ENCODE measurements at regions not wholly inside any gene's neighbourhood (a gene's known extent, or its start where the extent isn't known, plus 50 kb on each side); places are given as distances from the start of the nearest gene placed in this dataset.

DNA sequence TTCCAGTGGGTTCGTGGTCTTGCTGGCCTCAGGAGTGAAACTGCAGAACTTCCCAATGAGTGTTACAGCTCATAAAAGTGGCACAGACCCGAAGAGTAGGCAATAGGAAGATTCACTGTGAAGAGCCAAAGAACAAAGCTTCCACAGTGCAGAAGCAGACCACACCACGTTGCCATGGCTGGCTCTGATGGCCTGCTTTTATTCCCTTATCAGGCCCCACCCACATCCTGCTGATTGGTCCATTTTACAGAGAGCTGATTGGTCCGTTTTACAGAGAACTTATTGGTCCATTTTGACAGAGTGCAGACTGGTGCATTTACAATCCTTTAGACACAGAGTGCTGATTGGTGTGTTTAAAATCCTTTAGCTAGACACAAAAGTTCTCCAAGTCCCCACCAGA, 131.4 kb upstream of the CHRM3 start:
- FAIRE-seq (no peak), DNase-seq (ENCODE audit: low read depth) (no peak)
- H3K36me3 ChIP-seq (ENCODE audit: control insufficient read depth, insufficient read depth, low read length) = no peaks in the 10 kb centered on the region
- H3K4me3 ChIP-seq (ENCODE audit: low read depth, low read length) = no peak overlapping the region
- no peaks in the 10 kb centered on the region for H3K27me3 ChIP-seq (ENCODE audit: control insufficient read depth, insufficient read depth, low read length)
- TF ChIP-seq CTCF (IDR thresholded peaks at IDR 0.05; ENCODE audit: insufficient read depth, low read length, severe bottlenecking) = no peak

DNA sequence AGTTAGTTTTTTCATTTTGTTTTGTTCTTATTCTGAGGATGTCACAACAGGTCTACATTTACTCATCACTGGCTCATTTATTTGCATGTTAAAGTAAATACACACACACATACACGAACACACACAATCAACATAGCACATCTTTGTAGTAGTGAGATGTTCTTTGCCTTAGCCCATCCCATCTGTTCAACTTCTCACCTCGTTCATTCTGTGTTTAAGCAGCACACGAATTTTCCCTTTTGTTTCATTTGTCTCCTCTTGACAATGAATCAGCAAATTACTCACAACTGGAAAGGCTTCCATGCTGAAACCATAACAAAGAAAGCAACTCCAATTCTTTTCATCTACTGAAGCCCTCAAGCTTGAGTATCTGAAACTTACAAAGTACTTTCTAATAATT, 133.3 kb upstream of the CHRM3 start:
- H3K27me3 ChIP-seq (ENCODE audit: control insufficient read depth, insufficient read depth, low read length) = no peaks in the 10 kb centered on the region
- FAIRE-seq (no peak), DNase-seq (ENCODE audit: low read depth) (peak; percentile 95)
- H3K4me3 ChIP-seq (ENCODE audit: low read depth, low read length) = no peak overlapping the region
- no peaks in the 10 kb centered on the region for H3K36me3 ChIP-seq (ENCODE audit: control insufficient read depth, insufficient read depth, low read length)
- TF ChIP-seq CTCF (IDR thresholded peaks at IDR 0.05; ENCODE audit: insufficient read depth, low read length, severe bottlenecking) = no peak

- no peak for TF ChIP-seq CTCF (IDR thresholded peaks at IDR 0.05; ENCODE audit: insufficient read depth, low read length, severe bottlenecking)
- no peaks in the 10 kb centered on the region for H3K36me3 ChIP-seq (ENCODE audit: control insufficient read depth, insufficient read depth, low read length)
- peak; percentile 97 for DNase-seq (ENCODE audit: low read depth)
- peak; percentile 64 for FAIRE-seq
- H3K27me3 ChIP-seq (ENCODE audit: control insufficient read depth, insufficient read depth, low read length) = no peaks in the 10 kb centered on the region
- H3K4me3 ChIP-seq (ENCODE audit: low read depth, low read length) = no peak overlapping the region
Measured at GRCh38 chr1:239250353-239251035, 135.9 kb upstream of the CHRM3 start.

DNA sequence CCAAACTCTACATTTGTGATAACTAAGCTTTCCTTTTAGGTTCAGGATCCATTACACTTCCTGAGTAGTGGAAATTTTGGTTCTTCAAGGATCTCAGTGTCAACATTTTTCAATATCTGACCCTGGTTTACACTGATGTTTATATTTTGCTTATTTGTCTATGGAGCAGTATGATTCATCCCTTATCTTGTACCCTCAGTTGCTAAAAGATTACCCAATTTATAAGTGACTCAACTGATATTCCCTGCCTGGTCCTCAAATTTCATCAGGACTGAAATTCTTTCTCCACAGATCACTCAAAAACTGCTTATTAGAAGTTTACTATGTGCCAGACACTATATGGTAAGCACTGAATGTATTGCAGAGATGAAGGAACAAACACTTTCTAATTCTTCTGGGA, 139.1 kb upstream of the CHRM3 start:
- TF ChIP-seq CTCF (IDR thresholded peaks at IDR 0.05; ENCODE audit: insufficient read depth, low read length, severe bottlenecking) = no peak
- no peak for FAIRE-seq
- H3K27me3 ChIP-seq (ENCODE audit: control insufficient read depth, insufficient read depth, low read length) = no peaks in the 10 kb centered on the region
- no peak overlapping the region for H3K4me3 ChIP-seq (ENCODE audit: low read depth, low read length)
- H3K36me3 ChIP-seq (ENCODE audit: control insufficient read depth, insufficient read depth, low read length) = no peaks in the 10 kb centered on the region
- DNase-seq (ENCODE audit: low read depth) = peak; percentile 91

GRCh38 chr1:239244084-239244483, 142.3 kb upstream of the CHRM3 start:
- FAIRE-seq (no peak), DNase-seq (ENCODE audit: low read depth) (no peak)
- no peak overlapping the region for H3K4me3 ChIP-seq (ENCODE audit: low read depth, low read length)
- no peak for TF ChIP-seq CTCF (IDR thresholded peaks at IDR 0.05; ENCODE audit: insufficient read depth, low read length, severe bottlenecking)
- H3K27me3 ChIP-seq (ENCODE audit: control insufficient read depth, insufficient read depth, low read length) = no peaks in the 10 kb centered on the region
- H3K36me3 ChIP-seq (ENCODE audit: control insufficient read depth, insufficient read depth, low read length) = no peaks in the 10 kb centered on the region

- FAIRE-seq = no peak
- Histone ChIP-seq H3K36me3 (ENCODE audit: control insufficient read depth, insufficient read depth, low read length) (no peaks in the 10 kb centered on the region), H3K4me3 (ENCODE audit: low read depth, low read length) (no peak overlapping the region)
Measured at GRCh38 chr1:239243006-239243405, 143.4 kb upstream of the CHRM3 start.

More at GRCh38 chr1:239243006-239243405, 143.4 kb upstream of the CHRM3 start:
- TF ChIP-seq CTCF (IDR thresholded peaks at IDR 0.05; ENCODE audit: insufficient read depth, low read length, severe bottlenecking) = no peak
- H3K27me3 ChIP-seq (ENCODE audit: control insufficient read depth, insufficient read depth, low read length) = no peaks in the 10 kb centered on the region
- no peak for DNase-seq (ENCODE audit: low read depth)
